ENCODE measurements at regions not wholly inside any gene's neighbourhood (a gene's known extent, or its start where the extent isn't known, plus 50 kb on each side); places are given as distances from the start of the nearest gene placed in this dataset.

DNA sequence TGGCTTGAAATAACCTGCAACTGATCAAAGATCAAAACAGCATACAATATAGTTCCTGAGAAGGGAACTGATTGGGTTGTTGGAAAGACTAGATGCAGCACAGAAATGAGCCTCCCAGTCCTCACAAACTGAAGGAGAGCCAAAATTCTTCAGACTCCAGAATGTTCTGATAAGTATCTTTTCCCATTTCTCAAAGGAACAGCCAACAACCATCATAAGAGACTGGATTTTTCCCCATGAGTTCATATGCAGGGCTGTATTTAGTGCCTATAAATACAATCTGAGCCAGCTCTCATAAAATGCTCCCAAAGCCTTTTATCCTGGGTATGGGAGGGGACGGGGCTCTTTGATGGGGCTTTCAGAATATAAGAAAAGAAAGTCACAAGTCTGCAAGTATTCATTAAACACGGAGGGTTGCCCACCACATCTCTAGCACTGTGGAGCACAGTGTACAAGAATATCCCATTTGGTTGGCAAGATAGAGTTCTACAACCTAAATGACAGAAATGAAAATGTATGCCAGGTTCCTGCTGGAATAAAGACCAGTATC is 50.7 kb upstream of the LYVE1 start:
- no peak for DNase-seq (ENCODE audit: low read depth in 2 of 2)

DNA sequence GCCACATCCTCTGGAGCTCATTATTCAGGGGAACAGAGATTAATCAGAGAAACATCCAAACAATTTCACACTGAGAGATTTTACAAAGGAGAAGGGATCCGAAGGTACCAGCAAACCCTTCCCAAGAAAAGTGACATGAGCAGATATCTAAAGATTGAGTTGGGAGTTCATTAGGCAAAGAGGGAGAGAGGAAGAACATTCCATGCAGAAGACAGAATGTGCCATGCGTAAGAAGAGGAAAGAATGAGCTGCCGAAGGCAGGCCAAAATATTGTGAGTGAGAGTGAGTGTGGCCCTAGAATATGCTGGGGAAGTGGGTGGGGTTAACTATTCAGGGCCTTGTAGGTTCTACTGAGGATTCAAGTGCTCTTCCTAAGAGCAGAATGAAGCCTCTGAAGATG is 50.0 kb upstream of the LYVE1 start:
- DNase-seq (ENCODE audit: low read depth in 2 of 2) = no peak

Data from lung microvascular endothelial cell (primary cell).